GM23248 (cell line): ENCODE measurements at regions not wholly inside any gene's neighbourhood (a gene's known extent, or its start where the extent isn't known, plus 50 kb on each side); places are given as distances from the start of the nearest gene placed in this dataset.

ENCODE experiments used
- DNase-seq: peaks from one replicate; pipeline ENCODE4 v3.0.0-alpha.2; 2015
- H2AFZ ChIP-seq: fragments of 200-600 bp; sonication (generic); 2 replicates; pipeline ENCODE4 v1.6.1; 2016; ENCODE audit warnings: antibody characterized with exemption
- H3F3A ChIP-seq: fragments of 200-600 bp; sonication (generic); 2 replicates; pipeline ENCODE4 v1.6.1; 2016; ENCODE audit warnings: mild to moderate bottlenecking, antibody characterized with exemption, mixed run types; ENCODE audit not compliant: insufficient read depth
- H3K27ac ChIP-seq: fragments of 200-600 bp; sonication (generic); 2 replicates; pipeline ENCODE4 v1.5.1; 2016; ENCODE audit warnings: mild to moderate bottlenecking
- H3K27me3 ChIP-seq: fragments of 200-600 bp; sonication (generic); replicated peaks from 2 replicates; pipeline ENCODE4 v1.6.1; 2016; ENCODE audit warnings: mild to moderate bottlenecking; ENCODE audit not compliant: insufficient read depth
- H3K36me3 ChIP-seq: fragments of 200-600 bp; sonication (generic); 2 replicates; pipeline ENCODE4 v1.6.1; 2016; ENCODE audit warnings: low read depth, mild to moderate bottlenecking
- H3K4me1 ChIP-seq: fragments of 200-600 bp; sonication (generic); 2 replicates; pipeline ENCODE4 v1.6.1; 2016; ENCODE audit warnings: mild to moderate bottlenecking; ENCODE audit not compliant: insufficient read depth
- H3K4me2 ChIP-seq: fragments of 200-600 bp; sonication (generic); one replicate; pipeline ENCODE4 v1.6.1; 2016; ENCODE audit warnings: mild to moderate bottlenecking; ENCODE audit not compliant: unreplicated experiment
- H3K4me3 ChIP-seq: fragments of 200-600 bp; sonication (generic); 2 replicates; pipeline ENCODE4 v1.5.1; 2016; ENCODE audit warnings: mild to moderate bottlenecking
- H3K79me2 ChIP-seq: fragments of 200-600 bp; sonication (generic); 2 replicates; pipeline ENCODE4 v1.6.1; 2016; ENCODE audit warnings: mild to moderate bottlenecking; ENCODE audit not compliant: insufficient read depth
- H3K9ac ChIP-seq: fragments of 200-600 bp; sonication (generic); 2 replicates; pipeline ENCODE4 v1.6.1; 2016; ENCODE audit warnings: mild to moderate bottlenecking
- H3K9me2 ChIP-seq: fragments of 200-600 bp; sonication (generic); 2 replicates; pipeline ENCODE4 v1.6.1; 2016; ENCODE audit warnings: mixed run types, mild to moderate bottlenecking, moderate library complexity; ENCODE audit not compliant: insufficient read depth
- H3K9me3 ChIP-seq: fragments of 200-600 bp; sonication (generic); one replicate; pipeline ENCODE4 v1.6.1; 2017; ENCODE audit warnings: low read depth
- H4K20me1 ChIP-seq: fragments of 200-600 bp; sonication (generic); 2 replicates; pipeline ENCODE4 v1.6.0; 2016; ENCODE audit not compliant: insufficient read depth
- EZH2 ChIP-seq: fragments of 200-600 bp; sonication (generic); IDR thresholded peaks from 2 replicates; pipeline ENCODE4 v1.6.1; 2018; ENCODE audit warnings: antibody characterized with exemption, mild to moderate bottlenecking; ENCODE audit not compliant: insufficient read depth, poor library complexity, severe bottlenecking
- EZH2phosphoT487 ChIP-seq: fragments of 200-600 bp; sonication (generic); IDR thresholded peaks from 2 replicates; pipeline ENCODE4 v1.6.1; 2018; ENCODE audit warnings: antibody characterized with exemption, moderate library complexity, mild to moderate bottlenecking, low read depth; ENCODE audit not compliant: insufficient read depth
- WGBS, 2 experiments: methylation state at CpG; one replicate each; pipeline ENCODE4 v1.1.6; 2015 to 2017; ENCODE audit warnings: low lambda C conversion rate in 2 of 2, low coverage in 1 of 2; ENCODE audit errors: missing lambda C conversion rate in 2 of 2; 5-methylcytosine and 5-hydroxymethylcytosine counted together
- in situ Hi-C: fragments of 300-500 bp; cut with MboI; formaldehyde crosslinking; loops from 2 replicates; pipeline ENCODE4 v1.15.0; 2020

DNA sequence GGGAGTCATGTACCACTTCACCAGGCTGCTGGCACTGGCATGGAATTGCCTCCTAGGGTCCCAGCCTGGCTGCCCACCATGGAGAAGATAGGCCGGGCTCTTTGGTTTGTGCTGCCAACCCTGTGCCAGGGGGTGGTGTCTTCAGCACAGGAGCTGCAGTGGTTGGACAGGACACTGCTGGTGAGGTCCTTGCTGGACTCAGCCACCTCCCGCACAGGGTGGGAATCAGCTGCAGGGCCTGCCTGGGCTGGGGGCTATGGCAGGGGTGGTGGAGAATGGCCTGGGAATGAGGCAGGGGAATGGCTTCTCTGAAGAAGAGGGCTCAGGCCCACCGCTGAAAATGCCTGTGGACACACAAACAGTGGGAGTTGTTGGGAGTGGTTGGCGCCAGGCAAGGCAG, 70.6 kb upstream of the CAPRIN2 start:
- Histone ChIP-seq H3K9ac (no peak overlapping the region), H2AFZ (no peak overlapping the region), H3K9me2 (no peaks in the 10 kb centered on the region), H3K4me1 (no peaks in the 10 kb centered on the region), H3K79me2 (no peaks in the 10 kb centered on the region), H3K4me3 (no peak overlapping the region), H3K9me3 (no peaks in the 10 kb centered on the region), H3F3A (no peaks in the 10 kb centered on the region), H3K4me2 (no peak overlapping the region), H3K27me3 (no peaks in the 10 kb centered on the region), H4K20me1 (no peaks in the 10 kb centered on the region), H3K27ac (no peak overlapping the region), H3K36me3 (no peaks in the 10 kb centered on the region)
- 33 to 53% methylated on average over 3 to 4 of the region's 4 CpGs for WGBS, 2 experiments
- no peak for TF ChIP-seq EZH2phosphoT487
- TF ChIP-seq EZH2, result no peak
- DNase-seq, result no peak
- in situ Hi-C loops, result no loop called here

DNA sequence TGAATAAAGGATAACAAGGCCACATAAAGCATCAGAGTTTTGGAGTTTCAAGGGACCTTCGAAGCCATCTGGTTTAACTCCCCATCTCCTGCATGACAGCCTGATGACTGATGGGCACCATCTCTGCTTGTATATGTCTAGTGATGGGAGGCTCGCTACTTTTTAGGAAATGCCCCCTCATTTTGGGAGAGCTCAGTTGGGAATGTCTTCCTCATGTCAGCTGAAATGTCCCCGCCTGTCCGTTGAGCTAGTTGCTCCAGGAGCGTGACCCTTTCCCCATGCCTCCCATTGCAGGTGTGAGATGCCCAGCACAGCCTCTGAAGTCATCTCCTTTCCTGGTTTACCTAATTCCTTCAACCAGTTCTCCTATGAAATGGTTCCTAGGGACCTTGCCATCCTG, 69.6 kb upstream of the CAPRIN2 start:
- H3K27ac ChIP-seq, result no peak overlapping the region
- H3K79me2 ChIP-seq, result no peaks in the 10 kb centered on the region
- 94 to 97% methylated on average over 5 of the region's 5 CpGs for WGBS, 2 experiments
- H3K4me2 ChIP-seq, result no peak overlapping the region
- H3K4me3 ChIP-seq, result no peak overlapping the region
- H2AFZ ChIP-seq, result no peak overlapping the region
- no peaks in the 10 kb centered on the region for H3K4me1 ChIP-seq
- DNase-seq, result no peak
- no peak overlapping the region for H3K9ac ChIP-seq
- H3F3A ChIP-seq, result no peaks in the 10 kb centered on the region
- TF ChIP-seq EZH2 (no peak), EZH2phosphoT487 (no peak)
- no peaks in the 10 kb centered on the region for H3K36me3 ChIP-seq
- H3K9me2 ChIP-seq, result no peaks in the 10 kb centered on the region
- H3K27me3 ChIP-seq, result no peaks in the 10 kb centered on the region
- in situ Hi-C loops, result loop anchor here (25.0 kb wide), 2 partner anchors 1037 to 1287 kb away; partner anchors contain the start of gene TMTC1
- H3K9me3 ChIP-seq, result no peaks in the 10 kb centered on the region
- H4K20me1 ChIP-seq, result no peaks in the 10 kb centered on the region

DNA sequence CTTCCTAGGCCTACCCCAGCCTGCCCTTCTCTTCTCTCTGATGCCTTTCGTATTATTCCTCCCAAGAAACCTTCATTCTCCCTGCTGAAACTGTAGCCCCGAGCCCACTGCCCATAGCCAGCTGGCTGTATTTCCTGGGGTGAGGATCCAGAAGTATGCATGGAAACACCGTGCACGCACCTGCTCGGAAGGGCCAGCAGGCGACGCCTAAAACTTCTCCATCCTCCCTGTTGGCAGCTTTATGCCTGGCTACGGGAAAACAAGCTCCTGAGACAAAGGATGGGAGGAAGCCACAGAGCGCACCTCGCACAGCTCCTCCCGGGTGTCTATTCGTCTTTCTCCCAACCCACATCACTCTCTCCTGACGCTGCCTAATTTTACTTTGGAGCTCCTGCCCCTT, 69.0 kb upstream of the CAPRIN2 start:
- Histone ChIP-seq H3K4me2 (no peak overlapping the region), H2AFZ (no peak overlapping the region), H3F3A (no peaks in the 10 kb centered on the region), H3K9me3 (no peaks in the 10 kb centered on the region), H3K9ac (no peak overlapping the region), H3K79me2 (no peaks in the 10 kb centered on the region), H3K9me2 (no peaks in the 10 kb centered on the region), H3K4me1 (no peaks in the 10 kb centered on the region), H4K20me1 (no peaks in the 10 kb centered on the region), H3K36me3 (no peaks in the 10 kb centered on the region), H3K27me3 (no peaks in the 10 kb centered on the region), H3K4me3 (no peak overlapping the region), H3K27ac (no peak overlapping the region)
- no peak for DNase-seq
- in situ Hi-C loops, result loop anchor here (25.0 kb wide), 2 partner anchors 1036 to 1286 kb away; partner anchors contain the start of gene TMTC1
- WGBS, 2 experiments, result 87% methylated on average over 13 of the region's 13 CpGs
- TF ChIP-seq EZH2 (no peak), EZH2phosphoT487 (no peak)

DNA sequence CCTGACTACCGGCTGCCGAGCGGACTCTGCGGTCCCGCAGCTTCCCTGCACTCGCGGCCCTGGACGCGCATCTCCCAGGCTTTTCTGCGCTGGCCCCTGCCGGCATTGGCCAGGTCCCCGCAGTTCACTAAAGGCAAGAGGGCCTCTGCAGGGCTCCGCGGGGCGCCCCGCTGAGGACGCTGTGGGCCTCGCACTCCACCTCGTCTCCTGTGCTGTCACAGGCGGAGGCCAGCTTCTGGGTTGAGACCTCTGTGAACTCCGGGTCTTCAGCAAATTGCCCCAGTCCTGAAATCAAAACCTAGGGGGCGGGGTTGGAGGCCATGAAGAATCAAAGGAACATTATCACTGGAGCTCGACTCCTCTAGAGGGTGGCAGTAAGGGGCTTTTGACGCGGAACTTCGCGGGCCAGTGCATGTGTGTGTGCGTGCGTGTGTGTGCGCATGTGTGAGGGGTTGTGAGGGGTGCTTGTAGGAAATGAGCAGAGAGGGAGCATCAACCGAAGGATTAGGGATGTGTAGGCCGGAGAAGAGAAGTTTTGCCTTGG, 68.5 kb upstream of the CAPRIN2 start:
- H3K9ac ChIP-seq, result peak overlapping the region; percentile 69
- H2AFZ ChIP-seq, result peak overlapping the region; percentile 90
- H3K9me3 ChIP-seq, result no peaks in the 10 kb centered on the region
- peak overlapping the region; percentile 28; the same call in 1 of the 2 replicates for H3K27ac ChIP-seq
- no peaks in the 10 kb centered on the region for H3K27me3 ChIP-seq
- TF ChIP-seq EZH2phosphoT487, result no peak
- TF ChIP-seq EZH2, result no peak
- H3K4me2 ChIP-seq, result peak overlapping the region; percentile 80
- no peaks in the 10 kb centered on the region for H3K9me2 ChIP-seq
- no peaks in the 10 kb centered on the region for H4K20me1 ChIP-seq
- H3K4me3 ChIP-seq, result peak overlapping the region; percentile 72
- in situ Hi-C loops, result loop anchor here (25.0 kb wide), 2 partner anchors 1036 to 1286 kb away; partner anchors contain the start of gene TMTC1
- H3K79me2 ChIP-seq, result no peaks in the 10 kb centered on the region
- no peaks in the 10 kb centered on the region for H3K4me1 ChIP-seq
- H3F3A ChIP-seq, result no peaks in the 10 kb centered on the region
- no peaks in the 10 kb centered on the region for H3K36me3 ChIP-seq
- DNase-seq, result peak; percentile 51
- WGBS, 2 experiments, result 52 to 54% methylated on average over 31 to 32 of the region's 32 CpGs
